HepG2 (cell line): ENCODE measurements at regions not wholly inside any gene's neighbourhood (a gene's known extent, or its start where the extent isn't known, plus 50 kb on each side); places are given as distances from the start of the nearest gene placed in this dataset.

Source experiments
- ATAC-seq: fragments of 200-7000 bp; cut with Tn5 transposase; 3 replicates; pipeline ENCODE4 v1.9.1; 2020; ENCODE audit warnings: mild to moderate bottlenecking, moderate library complexity
- BruUV-seq: library from RNA; stranded (reverse); fragments of 400-500 nt; replicated peaks from 2 replicates; lab custom pipeline; 2021; lab: Mats Ljungman, UMichigan
- CTCF ChIA-PET: fragments of 300-600 bp; formaldehyde crosslinking; extraction: SDS; loops from one replicate; lab custom pipeline; 2021; ENCODE audit warnings: low total read pairs, inconsistent platforms, low intra/inter-chr PET ratio; lab: Yijun Ruan, JAX
- POLR2A ChIA-PET: fragments of 350-600 bp; sonication (Branson Sonifier 250); formaldehyde crosslinking; loops from one replicate; lab custom pipeline; 2020; ENCODE audit warnings: antibody characterized with exemption, inconsistent platforms; lab: Yijun Ruan, JAX
- DNase-seq: peaks from one replicate; pipeline ENCODE4 v3.0.0-alpha.2; 2015; ENCODE audit warnings: low spot score
- FAIRE-seq: peaks from 3 replicates; lab custom pipeline; 2011; peaks lifted over from hg19 to GRCh38; lab: Jason Lieb, UNC
- H2AFZ ChIP-seq: one replicate; pipeline ENCODE4 v1.6.1; 2011; ENCODE audit warnings: low read length, inconsistent platforms
- H3K27ac ChIP-seq: fragments of 300-600 bp; 3 replicates; pipeline ENCODE4 v1.8.0; 2011; ENCODE audit warnings: mixed run types, mild to moderate bottlenecking, mixed read lengths, low read length, inconsistent platforms; ENCODE audit not compliant: insufficient read depth; ENCODE audit errors: extremely low read length
- H3K27me3 ChIP-seq, 2 experiments: fragments of 200-600 bp in 1 of 2; 2 replicates in 1 of 2; 3 replicates in 1 of 2; pipeline versions ENCODE4 v1.6.0 to v1.8.0; 2011; ENCODE audit warnings: low read length in 2 of 2, mild to moderate bottlenecking in 2 of 2, moderate library complexity in 2 of 2, inconsistent platforms in 1 of 2; ENCODE audit not compliant: insufficient read depth in 2 of 2, control insufficient read depth in 1 of 2
- H3K36me3 ChIP-seq, 2 experiments: fragments of 200-600 bp in 1 of 2; replicated peaks in 1 of 2; 2 replicates in 1 of 2; 3 replicates in 1 of 2; pipeline versions ENCODE4 v1.5.1 to v1.8.0; 2011; ENCODE audit warnings: low read length in 2 of 2, inconsistent platforms in 1 of 2; ENCODE audit not compliant: insufficient read depth in 2 of 2, control insufficient read depth in 1 of 2
- H3K4me1 ChIP-seq: 2 replicates; pipeline ENCODE4 v1.5.1; 2012; ENCODE audit warnings: low read length, inconsistent platforms; ENCODE audit not compliant: insufficient read depth
- H3K4me2 ChIP-seq: 2 replicates; pipeline ENCODE4 v1.6.0; 2011; ENCODE audit warnings: low read depth, low read length, inconsistent platforms
- H3K4me3 ChIP-seq, 3 experiments: fragments of 200-600 bp in 1 of 3; sonication (generic), shearing (Covaris generic) in 1 of 3; replicated peaks in 1 of 3; 2 replicates each; pipeline ENCODE4 v1.5.1; 2011 to 2016; ENCODE audit warnings: low read length in 3 of 3, inconsistent platforms in 2 of 3, low read depth in 2 of 3, mild to moderate bottlenecking in 2 of 3, control low read depth in 1 of 3, mixed read lengths in 1 of 3; ENCODE audit not compliant: insufficient read depth in 1 of 3
- H3K79me2 ChIP-seq: one replicate; pipeline ENCODE4 v1.6.1; 2011; ENCODE audit warnings: low read length, inconsistent platforms; ENCODE audit not compliant: insufficient read depth
- H3K9ac ChIP-seq: 2 replicates; pipeline ENCODE4 v1.6.0; 2011; ENCODE audit warnings: mild to moderate bottlenecking, low read depth, low read length, inconsistent platforms; ENCODE audit not compliant: insufficient read depth
- H3K9me3 ChIP-seq: 2 replicates; pipeline ENCODE4 v1.5.1; 2012; ENCODE audit warnings: mild to moderate bottlenecking, low read length
- H4K20me1 ChIP-seq: 2 replicates; pipeline ENCODE4 v1.6.0; 2011; ENCODE audit warnings: inconsistent platforms, mild to moderate bottlenecking, low read length, moderate library complexity; ENCODE audit not compliant: insufficient read depth
- CAMTA2 ChIP-seq: sonication (generic); formaldehyde crosslinking; IDR thresholded peaks from 2 replicates; pipeline ENCODE4 v1.4.0; 2020; ENCODE audit warnings: mild to moderate bottlenecking, missing genetic modification reagents, borderline replicate concordance
- HDAC1 ChIP-seq: sonication (generic); formaldehyde crosslinking; IDR thresholded peaks from 2 replicates; pipeline ENCODE4 v1.5.1; 2020; ENCODE audit warnings: mild to moderate bottlenecking, missing genetic modification reagents
- HIVEP1 ChIP-seq: sonication (generic); formaldehyde crosslinking; IDR thresholded peaks from 2 replicates; pipeline ENCODE4 v1.4.0; 2020; ENCODE audit warnings: mild to moderate bottlenecking, missing genetic modification reagents
- KAT2B ChIP-seq: fragments of 150-350 bp; IDR thresholded peaks from 2 replicates; pipeline ENCODE4 v1.6.1; 2014; ENCODE audit warnings: low read depth, low read length, borderline replicate concordance
- MAFK ChIP-seq, 2 experiments: IDR thresholded peaks in 1 of 2; conservative IDR thresholded peaks in 1 of 2; 2 replicates each; pipeline ENCODE4 v1.6.1; 2011; ENCODE audit warnings: improper control_type of control experiment in 2 of 2, low read length in 2 of 2
- ZFP36 ChIP-seq: fragments of 150-350 bp; IDR thresholded peaks from 2 replicates; pipeline ENCODE4 v1.6.1; 2018; ENCODE audit warnings: borderline replicate concordance, low read length, low read depth; ENCODE audit not compliant: partially characterized antibody
- ZNF329 ChIP-seq: sonication (generic); formaldehyde crosslinking; IDR thresholded peaks from 2 replicates; pipeline ENCODE4 v1.9.0; 2021; ENCODE audit warnings: low read depth, mild to moderate bottlenecking, missing genetic modification reagents
- ZNF383 ChIP-seq: sonication (generic); formaldehyde crosslinking; IDR thresholded peaks from 2 replicates; pipeline ENCODE4 v1.4.0; 2020; ENCODE audit warnings: missing genetic modification reagents, mild to moderate bottlenecking, borderline replicate concordance
- ZNF644 ChIP-seq: IDR thresholded peaks from 2 replicates; pipeline ENCODE4 v1.6.1; 2016; ENCODE audit warnings: low read depth
- WGBS: methylation state at CpG from one replicate; pipeline ENCODE4 v1.1.6; 2017; ENCODE audit warnings: low lambda C conversion rate; 5-methylcytosine and 5-hydroxymethylcytosine counted together
- in situ Hi-C: cut with HindIII; loops from 2 replicates; pipeline ENCODE4 v1.10.0; 2017; ENCODE audit warnings: low pct_unique_long_range_greater_than_20kb; ENCODE audit not compliant: extremely low pct_ligation_motif_present
- intact Hi-C: fragments of 100-400 bp; cut with micrococcal nuclease; formaldehyde crosslinking; loops from one replicate; pipeline ENCODE4 v1.10.0; 2022; ENCODE audit not compliant: unreplicated experiment
- TF ChIP-seq, protein P1 (sequence below): sonication (generic); formaldehyde crosslinking; IDR thresholded peaks from 2 replicates; pipeline ENCODE4 v1.5.1; 2020; ENCODE audit warnings: missing genetic modification reagents, mild to moderate bottlenecking, borderline replicate concordance
- TF ChIP-seq, protein P2 (sequence below): sonication (generic); formaldehyde crosslinking; IDR thresholded peaks from 2 replicates; pipeline ENCODE4 v1.5.0; 2020; ENCODE audit warnings: mild to moderate bottlenecking, missing genetic modification reagents
- TF ChIP-seq, protein P3 (sequence below): sonication (generic); formaldehyde crosslinking; IDR thresholded peaks from 2 replicates; pipeline ENCODE4 v1.8.0; 2022; ENCODE audit warnings: missing genetic modification reagents, mild to moderate bottlenecking, moderate library complexity, borderline replicate concordance

DNA sequence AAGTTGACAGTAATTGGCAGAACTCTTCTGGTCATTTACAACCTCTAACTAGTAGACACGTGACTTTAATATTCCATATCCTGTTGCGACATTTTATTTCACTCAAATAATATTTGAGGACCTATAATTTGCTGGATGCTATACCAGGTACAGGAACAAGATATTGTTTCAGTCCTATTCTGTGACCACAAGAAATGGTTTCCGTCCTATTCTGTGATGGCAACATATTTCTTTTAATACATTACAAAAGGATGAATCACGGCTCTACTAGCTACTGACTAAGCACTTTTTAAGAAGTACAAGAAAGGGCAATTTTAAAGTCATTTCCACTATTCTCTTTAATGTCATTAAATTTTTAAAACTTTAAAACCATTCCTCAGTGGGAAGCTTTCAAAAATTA lies 400.2 kb downstream of the CNTN3 start:
- TF ChIP-seq ZNF383 (no peak), ZNF329 (CRISPR knock-in tag) (no peak), MAFK (conservative IDR thresholded peaks at IDR 0.05 in 1 of 2, IDR thresholded peaks at IDR 0.05 in 1 of 2; ENCODE audit: low read length in 2 of 2) (peak in 1 of 2 experiments; percentile 28; a peak in 1 of 4 replicates)
- TF ChIP-seq, all 625 proteins: peak for 1
- no peaks in the 10 kb centered on the region for H3K27me3 ChIP-seq
- 1% methylated on average over 4 of the region's 4 CpGs for whole genome bisulfite sequencing
- no peak overlapping the region for H3K27ac ChIP-seq
- H4K20me1 ChIP-seq = no peaks in the 10 kb centered on the region
- no peaks in the 10 kb centered on the region for H3K4me1 ChIP-seq
- ChIA-PET POLR2A (no interaction called here), CTCF (no interaction called here)
- H3K79me2 ChIP-seq = no peaks in the 10 kb centered on the region
- no peak overlapping the region for H3K4me2 ChIP-seq
- intact Hi-C loops (no loop called here), in situ Hi-C loops (no loop called here)
- no peaks in the 10 kb centered on the region for H3K36me3 ChIP-seq
- no peak overlapping the region for H3K4me3 ChIP-seq
- ATAC-seq (no peak), DNase-seq (no peak), FAIRE-seq (no peak)
- no TSS peak for BruUV-seq
- peaks cover 14% of the 10 kb centered on the region for H3K9me3 ChIP-seq
- no peak overlapping the region for H2AFZ ChIP-seq
- no peak overlapping the region for H3K9ac ChIP-seq

DNA sequence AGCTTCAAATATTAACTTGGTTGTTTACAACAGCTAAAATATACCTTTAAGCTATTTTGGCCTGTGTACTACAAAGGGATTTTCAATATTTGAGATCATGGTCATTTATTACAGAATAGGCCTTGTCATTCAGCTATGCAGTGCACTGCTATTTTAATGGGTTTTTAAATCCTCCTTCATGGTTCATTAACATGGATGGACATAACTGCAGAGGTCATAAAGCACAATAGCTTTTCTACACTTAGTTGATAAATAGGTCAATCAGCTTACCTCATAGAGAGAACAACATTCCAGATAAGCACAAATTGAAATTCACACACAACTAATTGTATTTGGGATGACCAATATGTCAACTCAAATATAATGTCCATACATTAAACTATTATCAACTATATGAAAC lies 403.7 kb downstream of the CNTN3 start:
- Histone ChIP-seq H3K9ac (no peak overlapping the region), H3K4me3 (no peak overlapping the region), H3K4me1 (no peaks in the 10 kb centered on the region), H4K20me1 (no peaks in the 10 kb centered on the region), H2AFZ (no peak overlapping the region), H3K27me3 (no peaks in the 10 kb centered on the region), H3K27ac (no peak overlapping the region), H3K79me2 (no peaks in the 10 kb centered on the region), H3K4me2 (no peak overlapping the region), H3K9me3 (peaks cover 32% of the 10 kb centered on the region), H3K36me3 (no peaks in the 10 kb centered on the region)
- in situ Hi-C loops = no loop called here
- CTCF ChIA-PET = no interaction called here
- intact Hi-C loops = no loop called here
- DNase-seq = no peak
- POLR2A ChIA-PET = no interaction called here
- no peak for TF ChIP-seq ZFP36
- TF ChIP-seq, protein P1, sequence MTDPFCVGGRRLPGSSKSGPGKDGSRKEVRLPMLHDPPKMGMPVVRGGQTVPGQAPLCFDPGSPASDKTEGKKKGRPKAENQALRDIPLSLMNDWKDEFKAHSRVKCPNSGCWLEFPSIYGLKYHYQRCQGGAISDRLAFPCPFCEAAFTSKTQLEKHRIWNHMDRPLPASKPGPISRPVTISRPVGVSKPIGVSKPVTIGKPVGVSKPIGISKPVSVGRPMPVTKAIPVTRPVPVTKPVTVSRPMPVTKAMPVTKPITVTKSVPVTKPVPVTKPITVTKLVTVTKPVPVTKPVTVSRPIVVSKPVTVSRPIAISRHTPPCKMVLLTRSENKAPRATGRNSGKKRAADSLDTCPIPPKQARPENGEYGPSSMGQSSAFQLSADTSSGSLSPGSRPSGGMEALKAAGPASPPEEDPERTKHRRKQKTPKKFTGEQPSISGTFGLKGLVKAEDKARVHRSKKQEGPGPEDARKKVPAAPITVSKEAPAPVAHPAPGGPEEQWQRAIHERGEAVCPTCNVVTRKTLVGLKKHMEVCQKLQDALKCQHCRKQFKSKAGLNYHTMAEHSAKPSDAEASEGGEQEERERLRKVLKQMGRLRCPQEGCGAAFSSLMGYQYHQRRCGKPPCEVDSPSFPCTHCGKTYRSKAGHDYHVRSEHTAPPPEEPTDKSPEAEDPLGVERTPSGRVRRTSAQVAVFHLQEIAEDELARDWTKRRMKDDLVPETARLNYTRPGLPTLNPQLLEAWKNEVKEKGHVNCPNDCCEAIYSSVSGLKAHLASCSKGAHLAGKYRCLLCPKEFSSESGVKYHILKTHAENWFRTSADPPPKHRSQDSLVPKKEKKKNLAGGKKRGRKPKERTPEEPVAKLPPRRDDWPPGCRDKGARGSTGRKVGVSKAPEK (CRISPR knock-in tag) = no peak
- no peak for TF ChIP-seq HIVEP1 (CRISPR knock-in tag)
- no peak for TF ChIP-seq CAMTA2 (CRISPR knock-in tag)
- TF ChIP-seq ZNF644 (CRISPR knock-in tag) = no peak
- TF ChIP-seq, protein P2, sequence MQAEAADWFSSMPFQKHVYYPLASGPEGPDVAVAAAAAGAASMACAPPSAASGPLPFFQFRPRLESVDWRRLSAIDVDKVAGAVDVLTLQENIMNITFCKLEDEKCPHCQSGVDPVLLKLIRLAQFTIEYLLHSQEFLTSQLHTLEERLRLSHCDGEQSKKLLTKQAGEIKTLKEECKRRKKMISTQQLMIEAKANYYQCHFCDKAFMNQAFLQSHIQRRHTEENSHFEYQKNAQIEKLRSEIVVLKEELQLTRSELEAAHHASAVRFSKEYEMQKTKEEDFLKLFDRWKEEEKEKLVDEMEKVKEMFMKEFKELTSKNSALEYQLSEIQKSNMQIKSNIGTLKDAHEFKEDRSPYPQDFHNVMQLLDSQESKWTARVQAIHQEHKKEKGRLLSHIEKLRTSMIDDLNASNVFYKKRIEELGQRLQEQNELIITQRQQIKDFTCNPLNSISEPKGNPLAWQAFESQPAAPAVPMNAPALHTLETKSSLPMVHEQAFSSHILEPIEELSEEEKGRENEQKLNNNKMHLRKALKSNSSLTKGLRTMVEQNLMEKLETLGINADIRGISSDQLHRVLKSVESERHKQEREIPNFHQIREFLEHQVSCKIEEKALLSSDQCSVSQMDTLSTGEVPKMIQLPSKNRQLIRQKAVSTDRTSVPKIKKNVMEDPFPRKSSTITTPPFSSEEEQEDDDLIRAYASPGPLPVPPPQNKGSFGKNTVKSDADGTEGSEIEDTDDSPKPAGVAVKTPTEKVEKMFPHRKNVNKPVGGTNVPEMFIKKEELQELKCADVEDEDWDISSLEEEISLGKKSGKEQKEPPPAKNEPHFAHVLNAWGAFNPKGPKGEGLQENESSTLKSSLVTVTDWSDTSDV (CRISPR knock-in tag) = no peak
- TF ChIP-seq, protein P3, sequence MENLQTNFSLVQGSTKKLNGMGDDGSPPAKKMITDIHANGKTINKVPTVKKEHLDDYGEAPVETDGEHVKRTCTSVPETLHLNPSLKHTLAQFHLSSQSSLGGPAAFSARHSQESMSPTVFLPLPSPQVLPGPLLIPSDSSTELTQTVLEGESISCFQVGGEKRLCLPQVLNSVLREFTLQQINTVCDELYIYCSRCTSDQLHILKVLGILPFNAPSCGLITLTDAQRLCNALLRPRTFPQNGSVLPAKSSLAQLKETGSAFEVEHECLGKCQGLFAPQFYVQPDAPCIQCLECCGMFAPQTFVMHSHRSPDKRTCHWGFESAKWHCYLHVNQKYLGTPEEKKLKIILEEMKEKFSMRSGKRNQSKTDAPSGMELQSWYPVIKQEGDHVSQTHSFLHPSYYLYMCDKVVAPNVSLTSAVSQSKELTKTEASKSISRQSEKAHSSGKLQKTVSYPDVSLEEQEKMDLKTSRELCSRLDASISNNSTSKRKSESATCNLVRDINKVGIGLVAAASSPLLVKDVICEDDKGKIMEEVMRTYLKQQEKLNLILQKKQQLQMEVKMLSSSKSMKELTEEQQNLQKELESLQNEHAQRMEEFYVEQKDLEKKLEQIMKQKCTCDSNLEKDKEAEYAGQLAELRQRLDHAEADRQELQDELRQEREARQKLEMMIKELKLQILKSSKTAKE (CRISPR knock-in tag) = no peak
- no peak for TF ChIP-seq HDAC1 (CRISPR knock-in tag)
- TF ChIP-seq KAT2B = no peak
- ATAC-seq = no peak
- no peak for FAIRE-seq
- no TSS peak for BruUV-seq
